ENCODE measurements at regions not wholly inside any gene's neighbourhood (a gene's known extent, or its start where the extent isn't known, plus 50 kb on each side); places are given as distances from the start of the nearest gene placed in this dataset.

DNA sequence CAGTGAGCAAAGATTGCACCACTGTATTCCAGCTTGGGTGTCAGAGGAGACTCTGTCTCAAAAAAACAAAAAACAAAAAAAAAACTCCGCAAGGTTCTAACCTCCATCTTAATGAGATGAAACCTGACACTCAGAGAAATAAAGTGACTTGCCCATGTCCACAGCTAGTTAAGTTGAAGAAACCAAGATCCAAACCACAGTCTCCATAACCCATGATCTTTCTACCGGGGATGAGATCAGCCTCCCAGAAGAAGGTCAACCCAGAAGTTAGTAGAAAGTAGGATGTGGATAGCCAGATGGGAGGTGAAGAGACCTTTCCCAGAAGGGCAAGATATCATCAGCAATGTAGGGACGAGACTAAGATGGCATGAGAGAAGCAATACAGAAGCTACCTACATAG is 140.4 kb upstream of the ADRA1B start:
- H3K4me3 ChIP-seq (ENCODE audit: low read depth, low read length): no peak overlapping the region
- no peak for TF ChIP-seq CTCF (IDR thresholded peaks at IDR 0.05; ENCODE audit: insufficient read depth, low read depth, low read length)
- peak; percentile 41 for DNase-seq (ENCODE audit: low read depth)

DNA sequence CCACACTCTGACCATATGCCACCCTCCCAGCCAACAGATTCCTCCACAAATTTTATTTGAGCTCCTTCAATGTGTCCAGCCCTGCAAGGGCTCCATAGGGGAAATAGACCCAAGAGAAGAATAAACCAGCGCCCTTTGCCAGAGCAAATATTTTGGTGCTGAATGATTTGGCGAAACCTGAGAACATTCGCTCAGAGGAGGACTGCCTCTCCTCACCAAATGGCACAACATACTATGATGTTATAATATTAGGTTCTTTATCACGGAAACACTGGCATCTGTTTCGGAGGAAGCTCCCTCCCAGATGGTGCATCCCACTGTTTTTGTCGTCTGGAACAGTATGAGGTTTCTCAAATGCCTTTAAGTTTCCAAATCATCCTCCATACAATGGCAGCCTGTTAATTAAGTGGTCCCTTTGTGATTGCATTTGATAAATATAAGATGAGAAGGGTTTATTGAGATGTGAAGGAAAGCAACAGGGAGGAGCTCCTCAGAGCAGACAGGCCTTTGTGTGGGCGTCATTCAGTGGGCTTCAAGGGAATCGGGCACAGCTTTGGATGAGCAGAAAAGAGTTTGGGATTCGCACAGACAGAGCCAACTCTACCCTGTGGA is 139.1 kb upstream of the ADRA1B start:
- no peak for TF ChIP-seq CTCF (IDR thresholded peaks at IDR 0.05; ENCODE audit: insufficient read depth, low read depth, low read length)
- no peak overlapping the region for H3K4me3 ChIP-seq (ENCODE audit: low read depth, low read length)
- no peak for DNase-seq (ENCODE audit: low read depth)

GRCh38 chr5:159779481-159779880 is 136.8 kb upstream of the ADRA1B start:
- peak; percentile 21 for DNase-seq (ENCODE audit: low read depth)
- TF ChIP-seq CTCF (IDR thresholded peaks at IDR 0.05; ENCODE audit: insufficient read depth, low read depth, low read length): no peak
- H3K4me3 ChIP-seq (ENCODE audit: low read depth, low read length): no peak overlapping the region

GRCh38 chr5:159780246-159780645 is 136.0 kb upstream of the ADRA1B start:
- no peak for DNase-seq (ENCODE audit: low read depth)
- TF ChIP-seq CTCF (IDR thresholded peaks at IDR 0.05; ENCODE audit: insufficient read depth, low read depth, low read length): no peak
- no peak overlapping the region for H3K4me3 ChIP-seq (ENCODE audit: low read depth, low read length)

GRCh38 chr5:159781626-159782157 is 134.6 kb upstream of the ADRA1B start:
- no peak for DNase-seq (ENCODE audit: low read depth)
- no peak overlapping the region for H3K4me3 ChIP-seq (ENCODE audit: low read depth, low read length)
- no peak for TF ChIP-seq CTCF (IDR thresholded peaks at IDR 0.05; ENCODE audit: insufficient read depth, low read depth, low read length)

DNA sequence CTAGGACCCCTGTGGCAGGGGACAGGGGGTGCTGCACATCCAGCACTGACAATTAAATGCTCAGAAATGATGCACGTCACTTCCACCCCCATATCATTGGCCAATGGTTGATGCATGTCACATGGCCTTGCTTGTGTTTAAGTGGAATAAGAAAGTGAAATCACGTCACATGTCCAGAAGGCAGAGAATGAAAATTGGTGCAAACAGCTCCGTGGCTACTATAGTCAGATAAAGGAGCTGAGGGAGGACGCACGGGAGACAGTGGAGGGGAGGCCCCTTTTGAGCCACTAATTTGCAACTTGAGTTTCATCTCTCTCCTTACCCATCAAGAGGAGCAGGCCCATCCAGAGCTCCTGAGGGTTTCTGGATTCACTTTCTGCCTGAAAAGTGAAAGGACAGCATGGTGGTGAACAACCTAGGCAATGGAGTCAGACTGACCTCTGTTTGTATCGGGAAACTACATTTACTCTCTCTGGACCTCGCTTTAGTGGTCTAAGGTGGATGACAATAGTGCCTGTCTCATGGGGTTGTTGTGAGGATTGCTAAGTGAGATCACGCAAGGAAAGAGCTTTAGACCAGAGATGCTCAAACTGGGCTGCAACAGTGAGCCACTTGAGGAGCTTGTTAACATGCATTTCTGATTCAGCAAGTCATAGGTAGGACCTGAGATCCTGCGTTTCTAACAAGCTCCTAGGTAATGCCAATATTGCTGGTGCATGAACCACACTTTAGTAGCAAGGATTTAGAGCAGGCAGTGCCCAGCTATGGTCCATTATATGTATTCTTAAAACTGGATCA is 133.9 kb upstream of the ADRA1B start:
- H3K4me3 ChIP-seq (ENCODE audit: low read depth, low read length): no peak overlapping the region
- TF ChIP-seq CTCF (IDR thresholded peaks at IDR 0.05; ENCODE audit: insufficient read depth, low read depth, low read length): no peak
- DNase-seq (ENCODE audit: low read depth): no peak

Data from fibroblast of villous mesenchyme (primary cell).